HEK293T (cell line): ENCODE measurements at regions not wholly inside any gene's neighbourhood (a gene's known extent, or its start where the extent isn't known, plus 50 kb on each side); places are given as distances from the start of the nearest gene placed in this dataset.

ENCODE experiments used
- ARNT ChIP-seq: fragments of 450-650 bp; IDR thresholded peaks from 2 replicates; pipeline ENCODE4 v1.6.1; 2017; ENCODE audit warnings: mild to moderate bottlenecking
- CTBP1 ChIP-seq: fragments of 450-650 bp; IDR thresholded peaks from 2 replicates; pipeline ENCODE4 v1.6.1; 2016; ENCODE audit warnings: borderline replicate concordance
- FOXA1 ChIP-seq: fragments of 450-650 bp; IDR thresholded peaks from 2 replicates; pipeline ENCODE4 v1.6.1; 2016; ENCODE audit warnings: mild to moderate bottlenecking
- FOXK2 ChIP-seq: fragments of 450-650 bp; IDR thresholded peaks from 2 replicates; pipeline ENCODE4 v1.6.1; 2016; ENCODE audit warnings: mild to moderate bottlenecking
- FOXM1 ChIP-seq: fragments of 450-650 bp; IDR thresholded peaks from 2 replicates; pipeline ENCODE4 v1.6.1; 2017; ENCODE audit warnings: mild to moderate bottlenecking, borderline replicate concordance
- HDGF ChIP-seq: fragments of 450-650 bp; IDR thresholded peaks from 2 replicates; pipeline ENCODE4 v1.6.1; 2017; ENCODE audit warnings: antibody characterized with exemption, borderline replicate concordance
- SP1 ChIP-seq: fragments of 450-650 bp; IDR thresholded peaks from 2 replicates; pipeline ENCODE4 v1.6.1; 2017
- SUZ12 ChIP-seq: fragments of 450-650 bp; IDR thresholded peaks from 2 replicates; pipeline ENCODE4 v1.6.1; 2016; ENCODE audit warnings: mild to moderate bottlenecking
- TARDBP ChIP-seq: fragments of 450-650 bp; IDR thresholded peaks from 2 replicates; pipeline ENCODE4 v1.6.1; 2016
- ZNF384 ChIP-seq: fragments of 450-650 bp; IDR thresholded peaks from 2 replicates; pipeline ENCODE4 v1.6.1; 2016

DNA sequence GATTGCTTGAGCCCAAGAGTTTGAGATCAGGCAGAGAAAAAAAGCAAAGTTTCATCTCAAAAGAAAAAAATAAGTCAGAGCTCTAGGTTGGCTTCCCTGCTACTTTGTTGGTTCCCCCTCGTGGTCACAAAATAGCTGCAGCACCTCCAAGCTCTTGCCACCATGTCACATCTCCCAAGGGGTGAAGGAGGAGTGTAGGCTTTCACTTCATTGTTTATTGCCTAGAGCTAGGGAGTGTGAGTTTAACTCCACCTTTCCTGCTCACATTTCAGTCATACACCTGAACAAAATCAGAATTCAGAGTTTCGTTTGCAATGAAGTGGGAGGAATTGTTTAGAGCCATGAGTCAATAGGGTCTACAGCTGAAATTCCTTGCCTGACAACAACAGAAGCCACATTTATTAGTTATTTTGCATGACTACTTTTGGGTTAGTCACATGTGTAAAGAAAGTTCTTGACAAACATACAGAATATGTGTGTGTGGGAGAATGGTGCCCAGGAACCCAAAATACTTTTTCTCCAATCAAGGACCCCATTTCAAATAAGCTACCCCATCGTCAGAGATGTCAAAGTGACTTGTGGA, 56.2 kb upstream of the UFL1 start:
- TF ChIP-seq FOXA1, result no peak
- no peak for TF ChIP-seq TARDBP
- no peak for TF ChIP-seq FOXK2
- TF ChIP-seq SUZ12, result no peak
- no peak for TF ChIP-seq FOXM1
- no peak for TF ChIP-seq HDGF
- TF ChIP-seq ARNT, result no peak
- TF ChIP-seq CTBP1, result no peak
- no peak for TF ChIP-seq SP1
- TF ChIP-seq ZNF384, result no peak
